PC-9 (cell line): ENCODE measurements at regions not wholly inside any gene's neighbourhood (a gene's known extent, or its start where the extent isn't known, plus 50 kb on each side); places are given as distances from the start of the nearest gene placed in this dataset.

Experiments
- BruUV-seq: library from RNA; stranded (reverse); fragments of 400-500 nt; replicated peaks from 2 replicates; lab custom pipeline; 2021; lab: Mats Ljungman, UMichigan
- CTCF ChIA-PET: fragments of 300-600 bp; sonication (Branson Sonifier 250); formaldehyde crosslinking; loops from one replicate; lab custom pipeline; 2022; ENCODE audit warnings: antibody characterized with exemption; lab: Charles Lee
- POLR2A ChIA-PET: fragments of 300-600 bp; sonication (Branson Sonifier 250); formaldehyde crosslinking; loops from one replicate; lab custom pipeline; 2022; ENCODE audit warnings: antibody characterized with exemption; ENCODE audit not compliant: unreplicated experiment; lab: Charles Lee
- DNase-seq, 2 experiments: peaks; one replicate each; pipeline versions ENCODE4 v3.0.0 to v3.0.0-alpha.2; 2015 to 2022; ENCODE audit warnings: mixed read lengths in 1 of 2
- H2AFZ ChIP-seq: fragments of 200-600 bp; sonication (generic); 2 replicates; pipeline ENCODE4 v1.8.1; 2017; ENCODE audit warnings: antibody characterized with exemption
- H3F3A ChIP-seq: fragments of 200-600 bp; sonication (generic); 2 replicates; pipeline ENCODE4 v1.8.1; 2017; ENCODE audit warnings: antibody characterized with exemption, mild to moderate bottlenecking, low read depth; ENCODE audit not compliant: insufficient read depth
- H3K27ac ChIP-seq: fragments of 200-600 bp; sonication (generic); 2 replicates; pipeline ENCODE4 v1.6.1; 2016; ENCODE audit warnings: mixed run types
- H3K27me3 ChIP-seq: fragments of 200-600 bp; sonication (generic); 2 replicates; pipeline ENCODE4 v1.6.1; 2016; ENCODE audit warnings: low read depth, mixed run types; ENCODE audit not compliant: insufficient read depth
- H3K36me3 ChIP-seq: fragments of 200-600 bp; sonication (generic); 2 replicates; pipeline ENCODE4 v1.6.1; 2016; ENCODE audit warnings: low read depth, mixed run types
- H3K4me1 ChIP-seq: fragments of 200-600 bp; sonication (generic); replicated peaks from 2 replicates; pipeline ENCODE4 v1.6.1; 2016; ENCODE audit warnings: mixed run types; ENCODE audit not compliant: insufficient read depth
- H3K4me2 ChIP-seq: fragments of 200-600 bp; sonication (generic); 2 replicates; pipeline ENCODE4 v1.6.1; 2017; ENCODE audit warnings: mixed run types
- H3K4me3 ChIP-seq: fragments of 200-600 bp; sonication (generic); 2 replicates; pipeline ENCODE4 v1.6.1; 2016; ENCODE audit warnings: mixed run types
- H3K79me2 ChIP-seq: fragments of 200-600 bp; sonication (generic); 2 replicates; pipeline ENCODE4 v1.6.1; 2017; ENCODE audit warnings: low read depth, mixed run types
- H3K9me2 ChIP-seq: fragments of 200-600 bp; sonication (generic); 2 replicates; pipeline ENCODE4 v1.8.1; 2017; ENCODE audit warnings: mild to moderate bottlenecking; ENCODE audit not compliant: insufficient read depth
- H3K9me3 ChIP-seq: fragments of 200-600 bp; sonication (generic); 2 replicates; pipeline ENCODE4 v1.8.1; 2016; ENCODE audit warnings: low read depth; ENCODE audit not compliant: insufficient read depth
- H4K20me1 ChIP-seq: fragments of 200-600 bp; sonication (generic); 2 replicates; pipeline ENCODE4 v1.8.1; 2017; ENCODE audit not compliant: insufficient read depth
- EZH2 ChIP-seq: fragments of 200-600 bp; sonication (generic); IDR thresholded peaks from 2 replicates; pipeline ENCODE4 v1.8.0; 2017; ENCODE audit warnings: antibody characterized with exemption, low read depth
- intact Hi-C: fragments of 100-400 bp; cut with micrococcal nuclease; formaldehyde crosslinking; loops from one replicate; pipeline ENCODE4 v1.10.0; 2022; ENCODE audit not compliant: unreplicated experiment
- TF ChIP-seq, protein P1 (sequence below): fragments of 200-600 bp; sonication (generic); conservative IDR thresholded peaks from 2 replicates; pipeline ENCODE4 v1.6.1; 2017; ENCODE audit warnings: mixed run types, antibody characterized with exemption, mild to moderate bottlenecking, moderate library complexity

DNA sequence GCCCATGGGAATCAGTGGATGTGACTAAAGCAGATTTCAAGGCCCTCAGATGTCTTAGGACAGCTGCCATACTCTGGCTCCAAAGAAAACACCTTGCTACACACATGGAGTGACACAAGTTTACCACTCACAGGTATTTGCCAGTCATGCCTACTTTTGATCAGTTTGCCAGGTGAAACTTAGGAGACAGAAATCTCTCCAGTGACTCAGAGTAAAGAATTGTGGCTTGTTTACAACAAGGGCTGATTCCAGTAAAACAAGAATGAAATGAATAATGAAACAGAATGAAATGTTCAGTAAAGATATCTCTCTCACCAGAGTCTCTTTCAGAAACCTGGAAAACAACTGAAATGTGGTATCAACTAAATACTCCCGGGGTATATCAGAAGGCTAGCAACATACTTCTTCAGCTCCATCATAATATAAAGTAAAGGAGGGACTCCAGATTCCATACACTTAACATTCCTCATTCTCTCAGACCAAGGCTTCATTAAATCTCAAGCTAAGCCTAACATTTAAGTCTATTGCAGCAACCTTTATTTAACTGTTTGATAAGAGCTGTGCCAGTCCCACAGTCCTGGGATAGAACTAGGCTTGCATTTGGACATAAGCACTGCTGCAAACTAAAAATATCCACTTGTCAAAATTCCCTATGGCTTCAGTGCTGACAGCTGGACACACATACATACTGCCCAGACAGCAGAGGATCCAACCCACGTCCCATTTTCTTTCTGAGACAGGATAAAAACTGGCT is 143.3 kb downstream of the SIPA1L2 start:
- TF ChIP-seq EZH2 = no peak
- TF ChIP-seq, protein P1, sequence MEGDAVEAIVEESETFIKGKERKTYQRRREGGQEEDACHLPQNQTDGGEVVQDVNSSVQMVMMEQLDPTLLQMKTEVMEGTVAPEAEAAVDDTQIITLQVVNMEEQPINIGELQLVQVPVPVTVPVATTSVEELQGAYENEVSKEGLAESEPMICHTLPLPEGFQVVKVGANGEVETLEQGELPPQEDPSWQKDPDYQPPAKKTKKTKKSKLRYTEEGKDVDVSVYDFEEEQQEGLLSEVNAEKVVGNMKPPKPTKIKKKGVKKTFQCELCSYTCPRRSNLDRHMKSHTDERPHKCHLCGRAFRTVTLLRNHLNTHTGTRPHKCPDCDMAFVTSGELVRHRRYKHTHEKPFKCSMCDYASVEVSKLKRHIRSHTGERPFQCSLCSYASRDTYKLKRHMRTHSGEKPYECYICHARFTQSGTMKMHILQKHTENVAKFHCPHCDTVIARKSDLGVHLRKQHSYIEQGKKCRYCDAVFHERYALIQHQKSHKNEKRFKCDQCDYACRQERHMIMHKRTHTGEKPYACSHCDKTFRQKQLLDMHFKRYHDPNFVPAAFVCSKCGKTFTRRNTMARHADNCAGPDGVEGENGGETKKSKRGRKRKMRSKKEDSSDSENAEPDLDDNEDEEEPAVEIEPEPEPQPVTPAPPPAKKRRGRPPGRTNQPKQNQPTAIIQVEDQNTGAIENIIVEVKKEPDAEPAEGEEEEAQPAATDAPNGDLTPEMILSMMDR = no peak
- no TSS peak for BruUV-seq
- no peaks in the 10 kb centered on the region for H4K20me1 ChIP-seq
- no peaks in the 10 kb centered on the region for H3K9me2 ChIP-seq
- no peaks in the 10 kb centered on the region for H3K36me3 ChIP-seq
- H3K4me2 ChIP-seq = peak overlapping the region; percentile 32
- peaks cover 19% of the 10 kb centered on the region for H3K4me1 ChIP-seq
- H3K27ac ChIP-seq = peak overlapping the region; percentile 87
- H3K4me3 ChIP-seq = no peak overlapping the region
- ChIA-PET CTCF (no interaction called here), POLR2A (no interaction called here)
- H3K9me3 ChIP-seq = no peaks in the 10 kb centered on the region
- no peaks in the 10 kb centered on the region for H3K79me2 ChIP-seq
- no peaks in the 10 kb centered on the region for H3K27me3 ChIP-seq
- peak in 1 of 2 experiments; percentile 88 for DNase-seq
- no peak overlapping the region; the same call in 1 of the 2 replicates for H2AFZ ChIP-seq
- H3F3A ChIP-seq = peaks cover 6% of the 10 kb centered on the region; the same call in 1 of the 2 replicates
- intact Hi-C loops = no loop called here

DNA sequence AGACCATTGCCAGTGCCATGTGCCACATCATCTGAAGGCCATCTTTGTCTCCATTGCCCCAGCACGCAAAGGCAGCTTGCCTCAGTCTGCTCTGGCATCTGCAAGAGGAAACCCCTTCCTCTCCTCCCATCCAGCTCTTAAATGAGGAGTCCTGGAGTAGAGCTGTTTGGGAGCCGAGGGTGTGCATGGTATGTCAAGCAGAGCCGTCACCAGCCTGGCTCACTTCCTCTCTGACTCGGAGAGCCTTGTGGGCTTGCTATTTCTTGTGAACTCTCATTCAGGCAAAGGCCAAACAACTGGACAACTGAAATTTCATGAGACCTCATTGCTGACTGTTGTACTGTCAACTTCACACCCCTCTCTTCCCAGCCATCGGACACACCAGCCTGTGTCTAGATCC is 143.9 kb downstream of the SIPA1L2 start:
- ChIA-PET CTCF (no interaction called here), POLR2A (no interaction called here)
- Histone ChIP-seq H3K27me3 (no peaks in the 10 kb centered on the region), H3K9me3 (no peaks in the 10 kb centered on the region), H3K4me1 (peaks cover 19% of the 10 kb centered on the region), H2AFZ (no peak overlapping the region; the same call in 1 of the 2 replicates), H3K79me2 (no peaks in the 10 kb centered on the region), H3F3A (peaks cover 6% of the 10 kb centered on the region; the same call in 1 of the 2 replicates), H3K9me2 (no peaks in the 10 kb centered on the region), H3K36me3 (no peaks in the 10 kb centered on the region), H3K4me2 (peak overlapping the region; percentile 32; the same call in 1 of the 2 replicates), H3K4me3 (no peak overlapping the region), H4K20me1 (no peaks in the 10 kb centered on the region), H3K27ac (peak overlapping the region; percentile 87)
- intact Hi-C loops = no loop called here
- no peak for TF ChIP-seq EZH2
- TF ChIP-seq, protein P1 = no peak
- DNase-seq = no peak
- BruUV-seq = no TSS peak

DNA sequence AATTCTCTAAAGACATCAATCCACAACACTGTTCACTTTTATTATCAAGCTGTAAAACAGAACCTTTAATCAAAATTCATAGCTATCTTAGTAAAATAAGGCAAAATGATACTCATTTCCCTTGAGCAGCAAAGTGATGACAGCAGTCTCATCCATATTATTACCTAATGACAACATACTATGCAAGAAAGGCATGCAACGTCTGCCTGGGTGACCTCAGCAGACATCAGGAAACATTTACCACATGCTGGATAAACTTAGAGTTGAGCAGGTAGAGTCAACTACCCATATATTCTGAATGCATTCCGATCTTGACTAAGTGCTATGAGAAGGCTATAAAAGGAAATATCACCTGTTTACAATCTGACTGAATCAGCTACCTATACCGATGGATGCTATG is 145.1 kb downstream of the SIPA1L2 start:
- no peak for DNase-seq
- BruUV-seq = no TSS peak
- Histone ChIP-seq H3K4me3 (no peak overlapping the region), H3F3A (peaks cover 6% of the 10 kb centered on the region; the same call in 1 of the 2 replicates), H3K4me2 (no peak overlapping the region), H3K4me1 (peaks cover 19% of the 10 kb centered on the region), H3K79me2 (no peaks in the 10 kb centered on the region), H4K20me1 (no peaks in the 10 kb centered on the region), H3K27ac (no peak overlapping the region), H2AFZ (no peak overlapping the region), H3K9me3 (no peaks in the 10 kb centered on the region), H3K36me3 (no peaks in the 10 kb centered on the region), H3K9me2 (no peaks in the 10 kb centered on the region), H3K27me3 (no peaks in the 10 kb centered on the region)
- TF ChIP-seq EZH2 = no peak
- TF ChIP-seq, protein P1 = no peak
- CTCF ChIA-PET = no interaction called here
- intact Hi-C loops = no loop called here
- POLR2A ChIA-PET = no interaction called here
